Central memory CD4-positive, alpha-beta T cell (primary cell): ENCODE measurements at regions not wholly inside any gene's neighbourhood (a gene's known extent, or its start where the extent isn't known, plus 50 kb on each side); places are given as distances from the start of the nearest gene placed in this dataset.
"Not testable (repeated sequence)": the region's sequence is repeated elsewhere in the genome, so short reads cannot be mapped to it uniquely, and the experiment has no call there.

Experiments
- DNase-seq: peaks from one replicate; pipeline ENCODE4 v3.0.0; 2022

DNA sequence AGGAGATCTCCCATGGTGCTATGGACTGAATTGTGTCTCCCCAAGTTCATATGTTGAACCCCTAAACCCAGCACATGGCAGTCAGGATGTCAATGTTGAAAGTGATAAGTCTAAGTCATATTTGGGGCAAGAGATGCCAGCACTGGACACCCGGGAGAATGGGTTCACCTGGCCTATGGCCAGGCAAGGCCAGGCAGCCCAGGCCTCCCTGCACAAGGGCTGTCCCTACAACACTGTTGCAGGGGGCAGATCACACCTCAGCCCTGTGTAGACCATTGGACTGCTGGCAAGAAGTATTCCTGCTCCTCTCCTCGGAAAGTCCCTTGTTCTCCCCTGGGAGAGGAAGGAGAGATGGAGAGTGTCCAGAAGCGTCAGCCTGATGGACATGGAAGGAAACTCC lies 240.5 kb downstream of the GADD45G start:
- no peak for DNase-seq

DNA sequence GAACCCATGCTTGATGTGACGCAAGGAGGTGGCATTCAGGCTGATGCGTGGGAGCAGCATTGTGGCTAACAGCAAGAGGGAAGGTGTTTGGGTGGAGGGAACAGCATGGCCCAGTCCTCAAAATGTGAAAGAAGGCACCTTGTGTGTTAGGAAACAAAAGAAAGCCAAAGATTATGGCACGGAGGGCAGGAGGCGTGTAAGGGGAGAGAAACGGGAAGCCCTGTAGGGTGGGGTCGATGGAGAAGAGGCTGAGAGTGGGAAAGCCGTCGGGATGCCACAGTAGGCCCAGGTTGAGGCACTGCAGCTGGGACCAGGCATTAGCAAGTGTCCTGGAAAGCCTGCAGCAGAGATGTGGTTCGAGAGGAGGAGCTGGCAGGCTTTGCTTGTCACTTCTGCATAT lies 241.1 kb downstream of the GADD45G start:
- DNase-seq, result no peak

DNA sequence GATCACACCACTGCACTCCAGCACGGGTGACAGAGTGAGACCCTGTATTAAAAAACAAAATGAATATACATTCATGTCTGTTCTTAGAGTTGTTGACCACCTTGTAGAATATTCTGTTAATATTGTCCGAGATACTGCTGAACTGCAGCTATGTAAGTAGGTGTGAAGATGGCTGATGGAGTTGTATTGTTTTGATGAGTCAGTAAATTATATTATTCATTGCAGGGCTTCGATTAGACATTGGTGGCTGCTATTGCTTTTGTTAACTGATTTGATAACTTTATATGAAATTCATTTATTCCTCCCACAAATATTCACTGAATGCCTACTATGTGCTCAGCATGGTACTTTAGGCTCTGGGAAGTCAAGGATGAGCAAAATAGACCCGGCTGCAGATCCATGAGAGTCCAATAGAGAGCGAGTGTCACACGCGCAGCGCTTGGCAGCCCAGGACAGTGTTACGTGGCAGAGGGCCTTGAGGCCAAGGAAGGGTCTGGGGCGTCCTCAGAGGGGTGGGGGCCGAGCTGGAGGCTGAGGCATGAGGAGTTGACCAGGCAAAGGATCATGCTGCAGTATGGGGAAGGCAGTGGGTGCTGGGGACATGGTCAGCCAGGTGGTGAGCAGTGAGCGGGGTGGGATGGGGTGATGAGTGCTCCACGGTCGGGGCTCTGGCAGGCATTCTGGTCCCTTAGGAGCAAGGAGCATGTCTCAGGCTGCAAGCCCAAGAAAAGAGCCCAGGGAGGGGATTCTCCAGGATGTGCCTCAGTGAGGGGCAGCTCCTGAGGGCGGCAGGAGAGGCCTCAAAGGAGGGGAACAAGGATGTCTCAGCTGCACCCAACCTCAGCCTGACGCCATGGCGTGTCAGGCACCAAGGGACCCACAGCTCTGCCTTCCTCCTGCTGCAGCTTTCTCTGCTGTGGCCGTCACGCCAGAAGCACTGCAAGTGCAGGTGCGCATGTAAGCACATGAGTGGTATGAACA lies 243.5 kb downstream of the GADD45G start:
- no peak for DNase-seq

DNA sequence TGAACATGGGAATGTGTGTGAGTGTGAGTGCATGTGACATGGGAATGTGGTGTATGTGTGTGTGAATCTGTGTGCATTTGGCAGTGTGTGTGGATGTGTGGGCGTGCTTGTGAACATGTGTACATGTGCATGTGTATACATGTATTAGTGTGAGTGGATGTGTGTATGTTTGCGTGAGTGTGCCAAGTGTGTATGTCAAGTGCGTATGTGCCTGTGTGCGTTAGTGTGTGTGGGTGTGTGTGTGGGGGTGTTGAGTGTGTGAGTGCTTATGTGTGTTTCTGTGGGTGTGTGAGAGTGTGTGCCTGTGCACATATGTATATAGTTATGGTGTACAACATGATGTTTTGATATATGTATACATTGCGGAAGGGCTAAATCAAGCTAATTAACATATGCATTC lies 244.3 kb downstream of the GADD45G start:
- no peak for DNase-seq

DNA sequence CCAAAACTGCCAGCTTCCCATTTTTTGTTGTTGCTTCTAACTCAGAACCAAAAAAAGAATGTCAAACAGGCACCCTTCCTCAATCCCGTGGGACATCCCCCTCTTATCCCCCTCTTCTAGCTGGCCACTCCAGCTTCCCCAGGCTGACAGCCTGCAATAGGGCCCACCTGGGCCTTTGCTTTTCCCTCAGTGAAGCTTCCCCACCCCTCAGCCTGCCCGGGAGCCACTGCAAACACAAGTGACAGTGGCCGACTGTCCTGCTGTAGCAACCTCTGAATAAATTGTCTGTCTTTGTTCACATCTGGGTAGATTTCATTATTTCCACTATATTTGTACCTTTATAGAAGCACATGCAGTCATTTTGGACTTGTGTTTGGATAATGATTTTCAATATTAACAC lies 245.3 kb downstream of the GADD45G start:
- DNase-seq, result no peak

DNA sequence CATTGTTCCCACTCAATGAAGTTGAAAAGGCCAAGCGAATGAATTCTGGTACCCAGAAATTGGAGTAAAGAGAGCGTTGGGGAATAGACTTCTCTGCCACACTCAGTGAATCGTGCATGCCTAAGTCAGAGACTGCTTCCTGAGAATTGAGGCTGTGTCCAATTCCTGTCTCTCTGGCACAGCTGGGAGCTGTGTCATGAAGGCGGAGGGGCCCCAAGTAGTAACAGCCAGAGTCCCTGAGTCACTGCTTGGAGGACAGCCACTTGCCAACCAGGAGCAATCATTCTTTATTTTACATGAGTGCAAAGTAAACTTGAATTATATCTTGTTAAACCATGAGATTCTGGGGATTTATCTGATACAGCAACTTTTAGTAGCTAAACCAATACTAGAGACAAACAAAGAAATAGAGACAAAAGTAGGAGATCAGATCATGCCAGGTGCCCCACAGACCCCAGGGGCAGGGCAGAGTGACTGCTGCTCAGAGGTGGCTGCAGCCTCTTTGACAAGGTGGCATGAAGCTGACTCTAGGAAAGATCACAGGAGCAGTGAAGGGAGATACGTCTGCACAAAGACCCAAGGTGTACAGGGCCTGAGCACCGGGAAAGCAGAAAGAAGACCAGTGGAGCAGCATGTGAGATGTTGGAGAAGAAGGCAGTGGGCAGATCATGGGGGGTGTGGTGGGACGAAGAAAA lies 246.0 kb downstream of the GADD45G start:
- DNase-seq, result no peak

DNA sequence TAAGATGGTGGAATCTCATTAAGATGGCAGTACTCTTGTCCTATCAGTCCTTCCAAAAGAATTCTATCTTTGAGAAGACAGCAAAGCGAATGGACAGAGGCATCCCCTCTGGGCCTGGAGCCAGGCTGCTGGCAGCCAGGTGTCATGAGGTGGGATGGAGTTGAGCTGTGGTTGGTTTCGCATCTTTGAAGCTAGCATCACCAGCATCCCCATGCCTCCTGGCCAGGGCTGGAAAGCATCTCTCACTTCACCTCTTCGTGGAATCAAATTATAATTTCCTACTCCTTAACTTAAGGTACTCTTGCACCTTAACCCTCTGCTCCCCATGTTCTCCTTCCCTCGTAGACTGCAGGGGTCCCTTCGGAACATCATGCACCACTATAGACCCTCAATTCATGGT lies 248.3 kb downstream of the GADD45G start:
- no peak for DNase-seq

DNA sequence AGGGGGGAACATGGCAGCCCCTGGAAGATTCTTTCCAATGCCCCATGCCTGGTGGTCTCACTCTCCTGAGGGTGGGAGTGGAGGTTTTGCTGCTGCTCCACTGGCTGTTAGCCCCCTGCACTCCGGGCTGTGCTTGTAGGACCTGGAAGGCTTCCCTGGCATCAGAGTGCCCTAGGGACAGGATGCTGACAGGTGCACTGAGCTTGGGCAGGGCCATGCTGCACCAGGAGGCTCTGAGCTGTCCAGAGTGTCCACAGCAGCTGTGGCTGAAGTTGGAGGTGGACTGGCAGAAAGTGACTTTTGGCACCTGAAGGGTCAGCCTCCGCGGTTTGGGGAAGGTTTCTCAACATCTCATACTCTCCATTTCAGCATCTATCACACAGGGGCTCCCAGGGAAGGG lies 249.1 kb downstream of the GADD45G start:
- DNase-seq, result no peak

DNA sequence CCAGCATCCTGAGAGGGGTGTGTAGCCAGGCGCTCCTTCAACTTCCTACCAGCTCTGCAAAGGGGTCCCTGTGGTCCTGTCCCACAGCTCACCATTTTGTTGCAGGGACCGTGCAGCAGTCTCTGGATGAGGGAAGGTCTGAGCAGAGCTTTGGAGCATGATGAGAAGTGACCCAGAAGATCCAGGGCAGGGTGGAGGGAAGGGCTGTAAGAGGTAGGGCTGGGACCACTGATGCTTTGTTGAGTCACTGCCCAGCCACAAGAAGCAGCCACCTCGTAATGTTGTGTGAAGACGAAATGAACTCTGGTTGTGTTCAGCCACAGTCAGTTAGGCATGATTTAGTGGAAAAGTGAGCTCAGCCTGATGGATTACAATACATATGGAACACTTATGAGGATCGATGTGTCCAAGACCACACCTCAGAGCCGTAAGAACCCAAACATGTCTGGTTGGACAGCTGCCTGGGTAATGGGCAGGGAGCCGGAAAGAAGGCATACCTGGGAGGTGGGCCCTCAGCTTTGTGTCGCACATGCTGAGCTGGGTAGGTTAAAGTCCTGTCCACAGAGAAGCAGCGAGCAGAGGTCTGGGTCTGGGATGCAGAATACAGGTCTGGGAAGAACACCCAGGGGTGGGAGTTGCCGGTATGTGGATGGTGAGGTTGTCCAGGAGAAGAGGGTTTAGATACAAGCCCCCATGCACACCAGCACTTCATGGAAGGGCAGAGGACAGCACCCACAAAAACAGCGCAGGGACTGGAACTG lies 250.1 kb downstream of the GADD45G start:
- no peak for DNase-seq

DNA sequence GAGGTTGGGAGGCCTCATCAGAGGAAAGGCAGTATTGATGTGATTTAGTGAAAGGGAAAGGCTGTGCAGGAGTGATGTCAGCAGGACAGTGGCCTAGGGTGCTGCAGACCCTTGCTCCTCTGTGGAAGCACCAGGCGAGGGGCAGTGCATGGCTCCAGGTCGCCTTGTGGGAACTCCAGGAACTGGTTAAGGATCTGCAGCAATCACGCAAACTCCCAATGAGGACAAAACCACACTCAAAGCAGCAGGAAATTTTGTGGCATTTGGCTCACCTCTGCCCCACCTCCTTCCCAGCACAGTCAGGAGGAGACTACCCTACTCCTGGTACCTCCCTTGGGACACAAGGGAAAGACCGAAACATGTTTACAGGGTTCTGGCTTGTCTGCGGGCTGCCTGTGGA lies 251.5 kb downstream of the GADD45G start:
- DNase-seq, result not testable (repeated sequence)

DNA sequence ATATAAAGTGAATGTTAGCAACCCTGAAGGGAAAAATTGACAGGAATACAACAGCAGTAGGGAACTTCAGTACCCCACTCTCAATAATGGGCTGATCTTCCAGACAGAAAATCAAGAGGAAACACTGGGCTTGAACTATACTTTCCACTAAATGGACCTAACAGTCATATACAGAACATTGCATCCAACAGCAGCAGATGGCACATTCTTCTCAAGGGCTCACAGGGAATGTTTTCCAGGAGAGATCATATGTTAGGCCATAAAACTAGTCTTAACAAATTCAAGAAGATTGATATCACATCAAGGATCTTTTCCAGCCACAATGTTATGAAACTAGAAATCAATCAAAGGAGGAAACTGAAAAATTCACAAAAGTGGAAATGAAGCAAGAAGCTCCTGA lies 252.1 kb downstream of the GADD45G start:
- not testable (repeated sequence) for DNase-seq

DNA sequence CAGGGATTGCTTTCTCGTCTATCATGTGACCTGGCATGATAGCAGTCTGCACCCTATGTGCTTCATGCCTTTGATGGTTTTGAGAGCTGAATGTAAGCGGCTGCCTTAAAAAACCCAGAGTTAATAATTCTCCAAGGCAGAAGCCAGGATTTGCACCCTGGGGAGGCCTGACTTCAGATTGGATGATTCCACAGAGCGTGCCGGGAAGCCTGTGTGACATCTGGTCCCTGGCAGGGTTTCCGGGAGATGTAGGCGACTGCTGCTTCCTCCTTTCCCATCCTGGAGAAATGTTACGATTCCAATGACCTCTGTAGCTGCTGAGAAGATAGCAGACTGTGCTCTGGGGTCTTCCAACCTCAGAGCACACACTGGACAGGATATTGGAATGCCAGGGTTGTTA lies 255.0 kb downstream of the GADD45G start:
- DNase-seq, result not testable (repeated sequence)

DNA sequence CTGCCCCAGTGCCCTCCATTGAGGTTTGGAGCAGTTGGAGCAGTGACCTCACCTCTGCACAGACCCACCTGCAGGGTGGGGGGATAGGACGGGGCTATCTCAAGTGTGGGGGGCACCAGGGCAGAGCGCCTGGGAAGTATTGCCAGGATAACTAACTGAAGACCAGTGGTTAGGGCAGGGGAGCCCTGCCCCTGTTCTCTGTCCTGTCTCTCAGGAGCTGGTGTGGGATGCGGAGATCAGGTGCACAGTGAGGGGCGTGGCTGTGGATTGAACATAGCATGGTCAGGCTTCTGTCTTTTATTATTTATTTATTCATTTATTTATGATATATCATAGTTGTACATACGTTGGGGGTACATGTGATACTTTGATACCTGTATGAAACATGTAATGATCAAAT lies 256.6 kb downstream of the GADD45G start:
- DNase-seq, result not testable (repeated sequence)

DNA sequence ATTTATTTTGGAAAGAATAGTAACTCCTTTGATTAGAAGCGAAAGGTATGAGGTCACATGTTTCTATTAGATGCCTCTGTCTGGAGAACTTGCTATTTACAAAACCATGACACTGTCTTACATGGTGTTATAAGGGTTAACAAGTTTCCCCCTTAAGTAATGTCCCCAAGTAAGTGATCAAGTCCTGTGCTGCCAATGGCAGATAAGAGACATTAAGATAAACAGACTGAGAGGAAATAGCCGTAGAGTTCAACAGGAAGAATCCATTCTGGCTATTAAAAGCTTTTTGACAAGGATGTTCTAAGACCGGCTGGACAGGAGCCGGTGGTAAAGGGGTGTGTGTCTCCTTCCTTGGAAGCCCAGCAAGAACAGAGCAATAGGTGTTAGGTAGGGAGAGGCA lies 257.5 kb downstream of the GADD45G start:
- DNase-seq, result no peak

DNA sequence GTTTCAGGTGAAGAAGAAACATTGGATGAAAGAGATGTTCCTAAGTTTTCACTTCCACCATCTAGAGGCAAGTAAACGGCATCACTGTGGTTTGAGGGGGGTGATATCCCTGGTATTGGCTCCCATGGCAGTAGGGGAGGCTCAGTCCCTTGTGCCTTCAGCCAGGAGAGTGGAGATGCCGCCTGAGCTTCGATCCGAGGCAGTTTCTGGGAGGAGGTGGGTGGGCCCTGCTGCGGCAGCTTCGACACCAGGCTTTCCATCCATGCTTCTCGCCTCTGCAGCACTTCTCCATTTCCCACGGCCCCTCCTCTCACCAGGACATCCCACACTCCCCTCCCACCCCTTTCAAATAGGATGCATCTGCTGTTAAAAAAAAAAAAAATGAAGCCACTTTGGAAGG lies 258.3 kb downstream of the GADD45G start:
- DNase-seq, result no peak

DNA sequence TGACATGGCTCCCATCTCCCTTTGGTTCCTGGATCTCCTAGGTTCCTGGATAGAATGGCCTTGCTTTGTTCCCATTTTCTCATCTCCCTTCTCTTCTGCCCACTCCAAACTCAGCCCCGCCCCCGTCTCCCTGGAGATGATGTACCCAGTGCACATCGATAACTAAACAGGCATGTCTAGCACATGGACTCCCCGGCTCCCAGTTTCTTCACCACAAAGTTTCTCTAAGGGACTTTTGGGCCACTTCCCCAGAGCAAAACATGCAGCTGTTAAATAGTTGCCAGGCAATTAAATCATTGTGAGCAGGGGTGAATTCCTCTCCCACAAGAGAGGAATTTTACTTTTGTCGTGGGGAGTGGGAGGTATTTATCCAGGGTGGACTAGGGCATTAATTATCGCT lies 259.0 kb downstream of the GADD45G start:
- no peak for DNase-seq

DNA sequence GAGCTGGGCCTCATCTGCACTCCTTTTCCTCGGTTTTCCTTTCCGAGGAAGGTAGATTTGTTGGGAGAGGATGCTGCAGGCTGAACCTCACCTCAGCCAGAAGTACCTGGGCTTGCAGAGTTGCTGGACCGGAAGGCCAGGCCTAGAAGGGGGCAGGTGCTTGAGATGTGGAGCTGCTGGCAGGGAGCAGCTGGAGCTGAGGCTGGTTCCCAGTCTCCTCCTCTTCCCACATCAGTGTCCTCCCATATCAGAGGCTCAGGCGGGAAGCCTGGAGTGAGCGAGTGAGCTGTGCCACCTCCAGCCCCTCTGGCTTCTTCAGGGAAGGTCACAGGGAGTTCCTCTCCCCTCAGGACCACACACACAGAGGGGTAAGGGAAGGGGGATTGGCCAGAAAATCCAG lies 259.4 kb downstream of the GADD45G start:
- DNase-seq, result no peak

DNA sequence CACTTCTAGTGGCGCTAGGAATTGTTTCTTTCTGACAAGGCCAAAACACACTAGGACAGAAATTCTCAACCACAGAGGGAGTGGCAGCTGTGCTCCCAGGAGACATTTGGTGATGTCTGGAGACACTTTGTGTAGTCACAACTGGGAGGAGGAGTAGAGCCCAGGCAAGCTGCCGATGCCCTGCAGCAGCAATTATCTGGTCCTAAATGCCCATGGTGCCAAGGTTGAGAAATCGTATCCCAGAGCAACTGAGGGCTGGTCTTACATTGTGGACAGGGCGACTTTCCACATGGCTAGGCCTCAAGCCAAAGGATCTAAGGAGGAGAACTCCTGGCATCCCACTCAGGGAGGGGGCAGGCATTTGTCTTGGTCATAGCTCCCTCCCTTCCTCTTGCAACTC lies 259.9 kb downstream of the GADD45G start:
- DNase-seq, result no peak

DNA sequence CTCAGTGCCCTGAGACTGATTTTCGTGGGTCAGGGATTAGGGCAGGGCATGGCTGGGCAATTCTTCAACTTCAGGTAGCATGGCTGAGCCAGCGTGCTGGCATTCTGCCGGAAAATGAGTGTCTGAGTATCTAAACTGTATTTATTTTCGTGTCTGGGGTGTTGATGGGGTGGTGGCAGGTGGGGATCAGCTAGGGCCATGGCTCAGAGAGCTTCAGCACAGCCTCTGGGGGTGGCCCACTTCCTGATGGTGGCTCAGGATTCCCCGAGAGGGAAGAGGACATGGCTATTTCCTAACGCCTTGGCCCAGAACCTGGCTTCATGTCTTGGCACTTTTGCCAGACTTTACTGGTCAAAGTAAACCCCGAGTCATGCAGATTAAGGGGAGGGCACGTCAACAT lies 260.5 kb downstream of the GADD45G start:
- DNase-seq, result no peak

DNA sequence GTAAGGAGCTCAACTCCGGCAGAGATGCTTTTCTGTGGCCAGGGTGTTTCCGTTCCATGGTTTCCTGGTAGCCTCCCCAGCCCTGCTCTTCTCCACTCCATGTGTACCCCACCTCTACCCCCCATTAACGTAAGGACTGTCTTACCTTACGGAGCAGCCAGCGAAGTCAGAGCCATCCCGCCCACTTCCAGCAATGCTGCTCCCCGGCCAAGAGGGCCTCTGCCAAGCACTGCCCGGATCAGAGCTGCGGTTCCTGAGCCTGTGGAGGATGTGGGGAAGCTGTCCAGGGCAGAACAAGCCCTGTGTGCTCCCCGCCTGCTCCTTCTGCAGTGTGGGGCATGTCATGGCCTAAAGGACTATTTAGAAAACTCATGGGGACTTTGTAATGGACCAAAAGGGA lies 261.2 kb downstream of the GADD45G start:
- DNase-seq, result no peak

DNA sequence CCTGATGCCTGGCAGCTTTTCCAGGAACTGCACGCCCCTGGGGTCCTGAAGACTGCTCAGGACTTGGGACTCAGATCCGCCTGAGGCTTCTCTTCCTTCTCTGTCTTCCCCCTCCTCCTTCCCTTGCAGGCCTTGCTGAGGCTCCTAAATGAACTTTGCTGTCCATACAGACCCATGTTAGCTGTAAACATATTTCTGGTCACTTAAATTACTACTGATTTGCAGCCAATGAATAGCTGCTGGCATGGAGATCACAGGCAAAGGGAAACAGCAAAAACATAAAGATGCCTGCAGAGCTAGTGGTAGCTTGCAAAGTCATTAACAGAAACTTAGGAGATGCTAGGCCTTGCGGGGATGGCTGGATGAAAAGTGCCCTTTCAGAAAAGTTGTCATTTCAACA lies 261.9 kb downstream of the GADD45G start:
- no peak for DNase-seq

DNA sequence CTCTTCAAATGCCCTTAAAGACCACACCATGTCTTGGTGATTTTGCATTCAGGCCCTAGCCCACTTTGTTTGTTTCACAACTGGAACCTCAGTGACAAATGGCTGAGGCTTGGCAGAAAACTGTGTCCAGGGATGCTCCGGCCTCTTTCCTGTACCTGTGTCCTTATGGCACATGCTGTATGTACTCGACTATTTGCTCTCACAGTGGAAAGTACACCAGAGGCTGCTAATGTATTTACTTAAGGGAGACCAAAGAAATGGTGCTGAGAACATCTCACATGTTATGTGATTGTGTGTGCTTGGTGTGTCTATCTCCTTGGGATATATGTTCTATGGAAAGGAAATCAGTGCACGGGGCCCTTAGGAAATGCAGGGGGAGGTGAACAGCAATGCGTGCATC lies 263.3 kb downstream of the GADD45G start:
- no peak for DNase-seq

DNA sequence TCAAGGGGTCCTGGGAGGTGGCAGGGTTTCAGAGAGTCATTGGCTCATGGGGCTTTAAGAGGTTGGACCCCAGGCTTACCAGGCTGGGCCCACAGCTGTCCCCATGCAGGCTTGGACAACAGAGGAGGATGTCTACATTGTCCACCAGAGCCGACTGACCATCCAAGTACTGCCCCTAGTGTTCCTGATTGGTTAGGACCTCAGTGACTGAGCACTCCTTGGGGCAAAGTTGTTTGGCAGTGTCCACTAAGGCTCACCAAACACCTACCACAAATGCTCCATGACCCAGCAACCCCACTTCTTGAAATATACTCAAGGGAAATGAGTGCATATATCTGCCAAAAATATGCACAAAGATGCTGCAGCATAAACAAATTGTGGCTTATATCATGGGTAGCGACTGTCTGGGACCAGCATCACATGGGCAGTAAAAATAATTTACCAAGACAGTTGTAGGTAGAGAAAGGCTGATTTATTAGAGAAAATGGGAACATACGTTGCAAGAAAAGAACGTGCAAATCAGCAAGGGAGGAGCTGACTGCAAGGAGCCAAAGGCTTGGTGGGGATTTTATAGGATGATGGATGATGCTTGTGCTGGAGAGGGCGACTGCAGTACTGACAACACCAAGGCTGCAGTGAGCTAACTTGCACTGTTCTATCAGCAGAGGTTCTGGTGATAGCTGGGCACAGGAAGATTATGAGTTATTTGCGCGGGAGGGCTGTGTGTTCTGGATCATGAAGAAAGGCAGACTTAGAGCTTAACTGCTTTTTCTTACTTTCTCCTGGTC lies 265.2 kb downstream of the GADD45G start:
- no peak for DNase-seq
